Suppressor macrophage (primary cell): ENCODE measurements at regions not wholly inside any gene's neighbourhood (a gene's known extent, or its start where the extent isn't known, plus 50 kb on each side); places are given as distances from the start of the nearest gene placed in this dataset.

Source experiments
- DNase-seq, 4 experiments: peaks; one replicate each; pipeline ENCODE4 v3.0.0-alpha.2; 2020 to 2022

- DNase-seq = peak; percentile 26 to 71 (median 47)
These were observed 53.9 kb upstream of the FRMD4B start for GRCh38 chr3:69439643-69440270.

GRCh38 chr3:69438476-69438875 lies 52.6 kb upstream of the FRMD4B start:
- DNase-seq = no peak

GRCh38 chr3:69435274-69436265 lies 49.7 kb upstream of the FRMD4B start:
- peak; percentile 41 to 78 (median 59) for DNase-seq
